GM12874 (cell line): ENCODE measurements at regions not wholly inside any gene's neighbourhood (a gene's known extent, or its start where the extent isn't known, plus 50 kb on each side); places are given as distances from the start of the nearest gene placed in this dataset.

ENCODE experiments used
- TF ChIP-seq, protein P1 (sequence below): IDR thresholded peaks from 2 replicates; pipeline ENCODE4 v1.5.1; 2011; ENCODE audit warnings: low read depth, mild to moderate bottlenecking, control low read depth, low read length, moderate library complexity; ENCODE audit not compliant: insufficient read depth

GRCh38 chr17:77874303-77875050 lies 84.0 kb upstream of the TNRC6C start:
- TF ChIP-seq, protein P1, sequence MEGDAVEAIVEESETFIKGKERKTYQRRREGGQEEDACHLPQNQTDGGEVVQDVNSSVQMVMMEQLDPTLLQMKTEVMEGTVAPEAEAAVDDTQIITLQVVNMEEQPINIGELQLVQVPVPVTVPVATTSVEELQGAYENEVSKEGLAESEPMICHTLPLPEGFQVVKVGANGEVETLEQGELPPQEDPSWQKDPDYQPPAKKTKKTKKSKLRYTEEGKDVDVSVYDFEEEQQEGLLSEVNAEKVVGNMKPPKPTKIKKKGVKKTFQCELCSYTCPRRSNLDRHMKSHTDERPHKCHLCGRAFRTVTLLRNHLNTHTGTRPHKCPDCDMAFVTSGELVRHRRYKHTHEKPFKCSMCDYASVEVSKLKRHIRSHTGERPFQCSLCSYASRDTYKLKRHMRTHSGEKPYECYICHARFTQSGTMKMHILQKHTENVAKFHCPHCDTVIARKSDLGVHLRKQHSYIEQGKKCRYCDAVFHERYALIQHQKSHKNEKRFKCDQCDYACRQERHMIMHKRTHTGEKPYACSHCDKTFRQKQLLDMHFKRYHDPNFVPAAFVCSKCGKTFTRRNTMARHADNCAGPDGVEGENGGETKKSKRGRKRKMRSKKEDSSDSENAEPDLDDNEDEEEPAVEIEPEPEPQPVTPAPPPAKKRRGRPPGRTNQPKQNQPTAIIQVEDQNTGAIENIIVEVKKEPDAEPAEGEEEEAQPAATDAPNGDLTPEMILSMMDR, result no peak

GRCh38 chr17:77875051-77875780 lies 83.3 kb upstream of the TNRC6C start:
- TF ChIP-seq, protein P1, result no peak

- TF ChIP-seq, protein P1, result no peak
Observed at GRCh38 chr17:77875881-77876509, 82.5 kb upstream of the TNRC6C start.

- TF ChIP-seq, protein P1, result no peak
Observed at GRCh38 chr17:77877036-77877435, 81.5 kb upstream of the TNRC6C start.

DNA sequence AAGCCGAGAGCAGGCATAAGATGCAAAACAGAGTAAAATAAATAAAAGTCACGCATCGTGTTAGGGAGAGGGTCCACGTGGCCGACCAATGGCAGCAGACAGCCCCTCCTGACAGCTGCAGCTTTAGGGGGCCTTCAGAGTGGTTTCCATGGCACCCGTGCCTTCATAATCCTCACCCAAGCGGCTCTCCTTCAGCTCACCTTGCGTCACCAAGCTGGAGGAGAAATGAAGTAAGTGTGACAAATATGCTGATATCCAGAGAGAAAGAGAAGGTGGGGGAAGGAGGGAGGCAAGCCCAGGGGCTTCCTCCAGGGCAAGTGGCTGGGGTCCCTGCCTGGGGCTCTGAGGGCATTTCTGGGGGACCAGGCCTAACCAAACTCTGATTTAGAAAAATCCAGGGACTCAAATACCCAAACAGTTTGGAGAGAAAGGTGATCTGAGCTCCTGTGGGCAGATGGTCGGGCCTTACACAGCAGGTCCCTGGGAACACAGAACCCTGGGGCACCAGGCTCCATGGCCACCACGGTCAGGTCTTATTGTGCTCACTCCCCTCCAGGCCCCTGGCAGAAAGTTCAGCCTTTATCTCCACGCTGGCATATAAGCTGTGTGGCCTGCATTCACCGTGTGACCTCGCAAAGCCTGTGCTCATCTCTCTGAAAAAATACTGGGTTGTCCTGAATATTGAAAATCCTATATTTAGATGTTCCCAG lies 80.7 kb upstream of the TNRC6C start:
- TF ChIP-seq, protein P1, result no peak

- TF ChIP-seq, protein P1, result no peak
Observed at GRCh38 chr17:77879226-77879895, 79.1 kb upstream of the TNRC6C start.
